GM19455 (cell line): ENCODE measurements at regions not wholly inside any gene's neighbourhood (a gene's known extent, or its start where the extent isn't known, plus 50 kb on each side); places are given as distances from the start of the nearest gene placed in this dataset.

ENCODE experiments used
- ATAC-seq: cut with Tn5 transposase; IDR thresholded peaks from one replicate; pipeline ENCODE4 v1.9.1; 2021; ENCODE audit not compliant: unreplicated experiment

- no peak for ATAC-seq
Measured at GRCh38 chr1:204736836-204737235, 51.3 kb upstream of the LRRN2 start.

- no peak for ATAC-seq
Measured at GRCh38 chr1:204738506-204738905, 53.0 kb upstream of the LRRN2 start.

DNA sequence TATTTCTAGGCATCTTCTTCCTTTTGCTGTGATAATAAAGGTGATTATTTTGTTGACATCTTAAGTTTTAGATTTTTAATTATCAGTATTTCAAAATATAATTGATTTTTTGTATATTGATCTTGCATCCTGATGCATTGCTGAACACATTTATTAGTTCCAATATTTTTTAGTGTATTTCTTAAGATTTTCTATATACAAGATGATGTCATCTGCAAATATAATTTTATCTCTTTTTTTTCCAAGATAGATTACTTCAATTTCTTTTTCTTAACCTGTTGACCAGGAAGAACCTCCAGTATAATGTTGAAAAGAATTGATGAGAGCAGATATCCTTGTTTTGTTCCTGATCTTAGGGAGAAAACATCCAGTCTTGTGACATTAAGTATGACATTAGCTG lies 54.8 kb upstream of the LRRN2 start:
- no peak for ATAC-seq

GRCh38 chr1:204741440-204741839 lies 55.9 kb upstream of the LRRN2 start:
- no peak for ATAC-seq

GRCh38 chr1:204742676-204743251 lies 57.2 kb upstream of the LRRN2 start:
- ATAC-seq = no peak

- ATAC-seq = no peak
Measured at GRCh38 chr1:204744107-204744779, 58.7 kb upstream of the LRRN2 start.

DNA sequence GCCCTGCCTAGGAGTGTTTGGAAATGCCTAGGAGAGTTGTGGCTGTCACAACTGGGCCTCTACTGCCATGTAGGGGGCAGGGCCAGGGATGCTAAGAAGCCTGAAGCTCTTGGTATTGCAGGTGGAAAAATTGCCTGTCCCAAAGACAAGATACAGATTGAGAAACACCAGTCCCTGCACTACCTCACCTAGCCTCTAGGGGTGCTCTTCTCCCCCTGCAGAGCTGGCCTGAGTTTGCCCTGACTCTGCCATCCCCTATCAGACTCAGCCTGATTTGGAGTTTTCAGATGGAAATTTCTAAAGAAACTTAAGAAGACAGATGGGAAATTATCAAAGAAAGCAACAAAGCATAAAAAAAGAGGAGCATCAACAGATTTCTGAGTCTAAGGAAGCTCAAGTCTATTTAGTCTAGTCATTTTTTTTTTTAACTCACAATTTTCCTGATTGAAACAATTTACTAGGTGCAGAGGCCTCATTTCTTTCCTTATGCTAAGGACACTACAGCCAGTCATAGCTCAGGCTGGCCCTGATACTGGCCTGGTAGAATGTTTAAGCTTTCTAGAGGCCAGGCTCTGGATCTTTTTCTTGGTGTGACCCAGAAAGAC lies 61.4 kb upstream of the LRRN2 start:
- ATAC-seq = no peak

DNA sequence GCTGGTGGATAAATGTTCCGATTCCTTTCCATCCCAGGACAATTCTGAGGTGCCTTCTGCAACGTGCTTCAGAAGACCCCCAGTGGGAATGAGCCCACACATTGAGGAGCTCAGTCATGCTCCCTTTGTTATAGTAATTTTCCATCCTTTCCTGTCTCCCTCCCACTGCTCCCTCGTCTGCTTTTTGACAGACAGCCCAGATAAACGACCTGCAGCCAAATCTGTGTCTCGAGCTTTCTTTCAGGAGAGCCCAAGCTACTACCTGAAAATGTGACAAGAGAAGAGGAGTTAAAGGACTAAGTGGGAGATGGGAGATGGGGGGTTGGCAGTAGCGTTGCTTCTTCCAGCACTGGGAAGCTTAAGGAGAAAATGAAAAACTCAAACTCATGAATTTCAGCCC lies 65.9 kb upstream of the LRRN2 start:
- no peak for ATAC-seq

- no peak for ATAC-seq
Measured at GRCh38 chr1:204751883-204752687, 66.5 kb upstream of the LRRN2 start.

DNA sequence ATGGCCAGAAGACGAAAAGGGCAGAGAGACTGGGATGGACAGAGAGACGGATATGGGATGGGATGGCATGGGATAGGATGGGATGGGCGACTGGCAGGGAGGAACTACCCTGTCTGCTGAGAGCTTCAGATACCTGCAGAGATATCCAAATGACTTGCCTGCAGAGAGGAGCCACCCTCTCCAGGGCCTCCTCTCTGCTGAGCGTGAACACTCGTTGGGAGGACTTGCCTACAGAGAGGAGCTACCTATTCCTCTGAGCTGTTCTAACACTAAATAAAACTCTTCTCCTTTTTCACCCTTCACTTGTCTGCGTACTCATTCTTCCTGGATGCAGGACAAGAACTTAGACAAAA lies 67.1 kb upstream of the LRRN2 start:
- no peak for ATAC-seq

DNA sequence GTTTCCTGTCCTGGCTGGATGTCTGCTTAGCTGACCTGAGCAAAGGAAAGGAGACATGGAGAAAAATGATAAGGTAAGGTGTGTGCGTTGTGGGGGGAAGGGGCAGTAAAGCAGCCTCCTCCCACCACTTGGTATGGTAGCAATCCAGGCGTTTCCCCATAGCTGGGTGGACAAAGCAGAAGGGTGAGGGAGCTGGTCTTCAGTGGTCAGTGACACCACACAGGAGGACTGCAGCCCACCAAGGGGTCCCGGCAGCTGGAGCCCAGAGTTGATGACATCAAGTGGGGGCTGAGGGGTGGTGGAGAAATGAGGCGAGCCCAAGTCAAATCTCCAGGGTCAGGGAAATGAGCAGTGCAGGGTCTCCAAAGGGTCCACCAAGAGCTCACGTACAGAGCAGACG lies 69.3 kb upstream of the LRRN2 start:
- no peak for ATAC-seq

- no peak for ATAC-seq
Measured at GRCh38 chr1:204756349-204756748, 70.8 kb upstream of the LRRN2 start.

- no peak for ATAC-seq
Measured at GRCh38 chr1:204756811-204757210, 71.3 kb upstream of the LRRN2 start.

DNA sequence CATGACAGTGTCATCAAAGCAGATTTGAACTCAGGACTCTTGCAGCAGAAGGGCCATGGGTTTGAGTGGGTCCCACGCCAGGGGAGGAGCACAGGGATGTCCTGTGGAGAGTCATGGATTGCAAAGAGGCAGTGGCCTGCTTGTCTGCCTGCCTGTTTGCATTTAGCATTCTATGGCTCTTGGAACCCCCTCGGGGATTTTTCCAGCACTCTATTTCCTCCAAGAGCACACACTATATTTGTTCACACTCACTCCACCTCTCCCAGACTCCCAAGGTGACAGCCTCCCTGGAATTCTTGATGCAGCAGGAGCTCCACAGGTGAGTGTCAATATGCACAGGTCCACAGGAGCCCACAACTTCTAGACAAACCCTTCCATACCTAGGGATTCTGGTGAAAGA lies 73.1 kb upstream of the LRRN2 start:
- no peak for ATAC-seq

DNA sequence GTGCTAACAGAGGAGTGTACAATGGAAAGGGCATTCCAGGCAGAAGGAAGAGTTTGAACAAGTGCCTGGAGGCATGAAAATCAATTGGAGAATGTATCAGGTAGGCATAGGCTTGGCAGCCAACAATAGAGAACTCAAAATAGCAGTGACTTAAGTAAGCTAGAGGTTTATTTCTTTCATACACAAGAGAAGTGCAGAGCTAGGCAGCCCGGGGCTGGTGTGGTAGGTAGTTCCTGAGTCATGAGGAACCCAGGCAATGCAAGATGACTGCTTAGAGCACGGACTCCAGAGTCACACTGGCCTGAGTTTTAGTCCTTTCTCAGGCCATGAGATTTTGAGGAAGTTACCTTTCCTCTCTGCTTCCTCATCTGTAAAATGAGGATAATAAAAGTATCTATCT lies 74.8 kb upstream of the LRRN2 start:
- no peak for ATAC-seq

GRCh38 chr1:204760757-204761156 lies 75.2 kb upstream of the LRRN2 start:
- no peak for ATAC-seq

DNA sequence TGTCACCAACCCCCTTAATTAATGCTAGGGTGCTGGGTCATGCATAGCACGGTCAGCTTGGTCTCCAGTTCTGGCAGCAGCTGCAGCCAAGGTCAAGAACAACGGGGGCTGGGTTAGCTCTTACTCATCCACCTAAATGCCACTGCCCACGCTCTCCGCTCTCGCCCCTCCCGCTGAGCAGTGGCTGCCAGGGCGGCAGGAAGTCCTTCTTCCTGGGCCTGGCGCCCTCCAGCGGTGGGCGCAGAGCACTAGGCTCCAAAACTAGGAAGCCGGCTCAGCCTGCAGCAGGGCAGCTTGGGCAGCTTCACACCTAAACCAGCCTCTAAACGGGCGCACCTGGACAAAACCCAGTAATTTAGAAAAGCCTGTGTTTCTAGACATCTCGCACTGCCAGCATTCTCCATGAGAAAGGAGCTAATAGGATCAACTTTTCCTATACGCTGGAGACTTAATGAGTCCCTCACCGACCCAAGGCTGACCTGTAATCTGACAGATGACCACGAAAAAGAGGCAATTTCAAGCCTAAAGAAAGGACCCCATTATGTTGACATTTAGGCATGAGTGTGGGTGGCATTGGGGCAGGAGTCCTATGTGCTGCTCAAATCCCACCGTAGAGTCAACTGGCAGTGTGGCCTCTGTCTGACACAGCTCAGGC lies 78.4 kb upstream of the LRRN2 start:
- ATAC-seq = no peak

DNA sequence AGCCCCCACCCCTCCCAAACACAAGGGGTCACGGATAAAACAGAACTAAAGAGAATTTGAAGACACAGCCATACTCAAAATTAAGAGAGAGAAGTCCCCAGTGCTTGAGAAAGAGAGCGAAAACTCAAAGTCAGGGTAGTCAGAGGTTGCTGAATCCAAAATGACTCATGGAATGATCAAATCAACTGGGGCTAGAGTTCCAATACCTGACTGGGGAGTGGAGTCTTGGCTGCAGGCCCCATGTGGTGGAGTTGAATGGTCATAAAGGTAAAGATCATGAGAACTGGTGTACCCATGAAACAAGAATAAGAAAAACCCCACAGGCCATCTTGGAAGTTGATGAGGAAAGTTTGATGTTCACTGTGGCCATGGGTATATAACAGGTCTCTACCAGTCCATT lies 84.5 kb upstream of the LRRN2 start:
- no peak for ATAC-seq

DNA sequence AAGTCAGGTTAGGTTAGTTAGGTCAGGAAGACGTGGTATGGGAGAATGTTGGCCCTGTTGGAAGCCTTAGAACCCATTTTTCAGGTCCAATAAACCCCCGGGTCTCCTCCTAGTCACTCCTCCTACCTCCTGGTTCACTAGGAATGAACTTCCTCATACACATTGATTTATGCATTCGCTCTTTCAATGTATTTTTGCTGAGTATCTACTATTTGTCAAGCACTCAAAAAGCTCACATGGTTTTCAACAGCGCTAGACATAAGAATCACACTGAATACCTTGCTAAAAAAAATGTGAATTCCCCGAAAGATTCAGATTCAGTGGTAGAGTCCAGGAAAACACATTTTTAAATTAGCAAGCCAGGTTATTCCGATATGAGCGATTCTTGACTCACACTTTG lies 85.8 kb upstream of the LRRN2 start:
- no peak for ATAC-seq

- no peak for ATAC-seq
Measured at GRCh38 chr1:204773246-204773645, 87.7 kb upstream of the LRRN2 start.

DNA sequence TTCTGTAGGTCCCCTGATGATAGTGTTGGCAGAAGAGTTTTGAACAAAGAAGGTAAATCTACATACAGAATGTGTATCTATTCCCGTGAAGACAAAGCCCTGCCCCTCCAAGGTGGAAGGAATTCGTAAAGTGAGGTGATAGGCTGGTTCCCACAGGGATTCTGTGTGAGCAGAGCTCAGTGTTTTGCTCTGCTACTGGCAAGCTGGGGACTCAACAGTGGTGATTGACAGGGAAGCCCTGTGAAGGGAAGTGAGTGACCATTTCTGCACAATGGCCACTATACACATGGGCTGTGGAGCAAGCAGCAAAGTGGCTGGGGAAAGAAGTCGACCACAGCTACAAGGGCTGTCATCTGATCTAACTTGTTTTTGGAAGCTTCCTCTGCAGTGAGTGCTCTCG lies 90.0 kb upstream of the LRRN2 start:
- ATAC-seq = no peak

- no peak for ATAC-seq
Measured at GRCh38 chr1:204777591-204777990, 92.1 kb upstream of the LRRN2 start.
